ENCODE measurements at regions not wholly inside any gene's neighbourhood (a gene's known extent, or its start where the extent isn't known, plus 50 kb on each side); places are given as distances from the start of the nearest gene placed in this dataset.

DNA sequence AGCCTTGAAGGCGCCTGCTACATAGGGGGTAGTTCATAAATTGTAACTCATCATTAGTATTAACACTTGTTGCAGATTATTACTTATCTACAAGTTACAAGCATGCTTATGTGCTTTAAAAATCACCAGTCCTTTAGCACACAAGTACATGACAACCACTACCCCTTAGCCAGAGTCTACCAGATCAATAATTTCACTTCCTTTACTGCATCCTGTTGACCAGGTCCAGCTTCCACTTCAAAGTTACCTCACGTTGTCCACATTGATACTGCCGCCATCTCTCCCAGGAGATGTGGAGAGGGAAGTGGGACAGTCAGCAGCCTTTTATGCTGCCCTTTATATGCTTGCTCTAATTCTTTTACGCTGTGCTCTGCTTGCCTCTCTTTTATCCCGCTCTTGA lies 231.3 kb upstream of the CXXC4 start:
- no peak for TF ChIP-seq EZH2 (IDR thresholded peaks at IDR 0.05; ENCODE audit: borderline replicate concordance, low read depth, low read length, severe bottlenecking)
- TF ChIP-seq, protein P1, sequence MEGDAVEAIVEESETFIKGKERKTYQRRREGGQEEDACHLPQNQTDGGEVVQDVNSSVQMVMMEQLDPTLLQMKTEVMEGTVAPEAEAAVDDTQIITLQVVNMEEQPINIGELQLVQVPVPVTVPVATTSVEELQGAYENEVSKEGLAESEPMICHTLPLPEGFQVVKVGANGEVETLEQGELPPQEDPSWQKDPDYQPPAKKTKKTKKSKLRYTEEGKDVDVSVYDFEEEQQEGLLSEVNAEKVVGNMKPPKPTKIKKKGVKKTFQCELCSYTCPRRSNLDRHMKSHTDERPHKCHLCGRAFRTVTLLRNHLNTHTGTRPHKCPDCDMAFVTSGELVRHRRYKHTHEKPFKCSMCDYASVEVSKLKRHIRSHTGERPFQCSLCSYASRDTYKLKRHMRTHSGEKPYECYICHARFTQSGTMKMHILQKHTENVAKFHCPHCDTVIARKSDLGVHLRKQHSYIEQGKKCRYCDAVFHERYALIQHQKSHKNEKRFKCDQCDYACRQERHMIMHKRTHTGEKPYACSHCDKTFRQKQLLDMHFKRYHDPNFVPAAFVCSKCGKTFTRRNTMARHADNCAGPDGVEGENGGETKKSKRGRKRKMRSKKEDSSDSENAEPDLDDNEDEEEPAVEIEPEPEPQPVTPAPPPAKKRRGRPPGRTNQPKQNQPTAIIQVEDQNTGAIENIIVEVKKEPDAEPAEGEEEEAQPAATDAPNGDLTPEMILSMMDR (IDR thresholded peaks at IDR 0.05; ENCODE audit: borderline replicate concordance, extremely low read depth, low read length, poor library complexity, severe bottlenecking) = no peak

Data from DND-41 (cell line).